GM13976 (cell line): ENCODE measurements at regions not wholly inside any gene's neighbourhood (a gene's known extent, or its start where the extent isn't known, plus 50 kb on each side); places are given as distances from the start of the nearest gene placed in this dataset.

ENCODE experiments used
- DNase-seq: peaks from one replicate; pipeline ENCODE4 v3.0.0; 2012; ENCODE audit warnings: low spot score
- CTCF ChIP-seq: IDR thresholded peaks from 2 replicates; pipeline ENCODE4 v1.5.1; 2012; ENCODE audit warnings: borderline replicate concordance, mild to moderate bottlenecking; ENCODE audit not compliant: insufficient read depth; ENCODE audit errors: extremely low read depth, missing control alignments, control extremely low read depth
- in situ Hi-C: fragments of 300-500 bp; cut with MboI; formaldehyde crosslinking; loops from one replicate; pipeline ENCODE4 v1.12.0; 2022; ENCODE audit warnings: low sequenced_read_pairs, mixed read lengths, inconsistent platforms; ENCODE audit not compliant: unreplicated experiment

- DNase-seq: no peak
- TF ChIP-seq CTCF: no peak
- in situ Hi-C loops: loop anchor here (25.0 kb wide), 1 partner anchor 516 kb away; no protein-coding TSS in a partner anchor
Measured at GRCh38 chr5:130896636-130897035, 268.4 kb downstream of the HINT1 start.

- no peak for DNase-seq
- no peak for TF ChIP-seq CTCF
- in situ Hi-C loops: loop anchor here (25.0 kb wide), 1 partner anchor 519 kb away; no protein-coding TSS in a partner anchor
Measured at GRCh38 chr5:130893006-130893405, 272.1 kb downstream of the HINT1 start.

GRCh38 chr5:130890610-130891009 lies 274.4 kb downstream of the HINT1 start:
- no peak for DNase-seq
- in situ Hi-C loops: loop anchor here (25.0 kb wide), 1 partner anchor 522 kb away; no protein-coding TSS in a partner anchor
- TF ChIP-seq CTCF: no peak

GRCh38 chr5:130885691-130886090 lies 279.4 kb downstream of the HINT1 start:
- no peak for DNase-seq
- in situ Hi-C loops: loop anchor here (25.0 kb wide), 1 partner anchor 527 kb away; no protein-coding TSS in a partner anchor
- no peak for TF ChIP-seq CTCF

- in situ Hi-C loops: loop anchor here (25.0 kb wide), 1 partner anchor 527 kb away; no protein-coding TSS in a partner anchor
Measured at GRCh38 chr5:130885027-130885426, 280.0 kb downstream of the HINT1 start.

GRCh38 chr5:130884023-130884422 lies 281.0 kb downstream of the HINT1 start:
- in situ Hi-C loops: loop anchor here (25.0 kb wide), 1 partner anchor 528 kb away; no protein-coding TSS in a partner anchor
- TF ChIP-seq CTCF: no peak
- no peak for DNase-seq

More at GRCh38 chr5:130885027-130885426, 280.0 kb downstream of the HINT1 start:
- no peak for DNase-seq
- TF ChIP-seq CTCF: no peak
